KOPT-K1 (cell line): ENCODE measurements at regions not wholly inside any gene's neighbourhood (a gene's known extent, or its start where the extent isn't known, plus 50 kb on each side); places are given as distances from the start of the nearest gene placed in this dataset.

Source experiments
- H3K27ac ChIP-seq: fragments of 200-600 bp; sonication (generic); 2 replicates; pipeline ENCODE4 v1.5.1; 2016; ENCODE audit warnings: antibody characterized with exemption, mild to moderate bottlenecking, low read depth, low read length; ENCODE audit not compliant: poor library complexity, severe bottlenecking
- H3K36me3 ChIP-seq: fragments of 200-600 bp; sonication (generic); 2 replicates; pipeline ENCODE4 v1.5.1; 2017; ENCODE audit warnings: antibody characterized with exemption, mild to moderate bottlenecking, low read length, moderate library complexity; ENCODE audit not compliant: insufficient read depth
- H3K9me3 ChIP-seq: fragments of 200-600 bp; sonication (generic); 2 replicates; pipeline ENCODE4 v1.5.1; 2017; ENCODE audit warnings: antibody characterized with exemption, low read length, mild to moderate bottlenecking; ENCODE audit not compliant: insufficient read depth, poor library complexity, severe bottlenecking

GRCh38 chr12:126114441-126114840 lies 1049.2 kb downstream of the AACS start:
- H3K9me3 ChIP-seq: no peaks in the 10 kb centered on the region
- H3K27ac ChIP-seq: no peak overlapping the region
- H3K36me3 ChIP-seq: no peaks in the 10 kb centered on the region

- no peaks in the 10 kb centered on the region for H3K9me3 ChIP-seq
- no peak overlapping the region for H3K27ac ChIP-seq
- no peaks in the 10 kb centered on the region for H3K36me3 ChIP-seq
Measured at GRCh38 chr12:126117502-126117901, 1052.3 kb downstream of the AACS start.

GRCh38 chr12:126139355-126139754 lies 1074.1 kb downstream of the AACS start:
- H3K36me3 ChIP-seq: no peaks in the 10 kb centered on the region
- no peak overlapping the region for H3K27ac ChIP-seq
- peaks cover 34% of the 10 kb centered on the region for H3K9me3 ChIP-seq

GRCh38 chr12:126144603-126145002 lies 1079.4 kb downstream of the AACS start:
- H3K36me3 ChIP-seq: no peaks in the 10 kb centered on the region
- no peak overlapping the region for H3K27ac ChIP-seq
- peaks cover 9% of the 10 kb centered on the region for H3K9me3 ChIP-seq

GRCh38 chr12:126147321-126147720 lies 1082.1 kb downstream of the AACS start:
- Histone ChIP-seq H3K27ac (no peak overlapping the region), H3K9me3 (no peaks in the 10 kb centered on the region), H3K36me3 (no peaks in the 10 kb centered on the region)

- Histone ChIP-seq H3K36me3 (no peaks in the 10 kb centered on the region), H3K9me3 (no peaks in the 10 kb centered on the region), H3K27ac (no peak overlapping the region)
Measured at GRCh38 chr12:126156806-126157574, 1091.8 kb downstream of the AACS start.

- no peak overlapping the region for H3K27ac ChIP-seq
- no peaks in the 10 kb centered on the region for H3K36me3 ChIP-seq
- no peaks in the 10 kb centered on the region for H3K9me3 ChIP-seq
Measured at GRCh38 chr12:126157575-126157966, 1092.3 kb downstream of the AACS start.

- H3K36me3 ChIP-seq: no peaks in the 10 kb centered on the region
- H3K9me3 ChIP-seq: no peaks in the 10 kb centered on the region
- no peak overlapping the region for H3K27ac ChIP-seq
Measured at GRCh38 chr12:126159139-126159538, 1093.9 kb downstream of the AACS start.

- no peak overlapping the region for H3K27ac ChIP-seq
- no peaks in the 10 kb centered on the region for H3K36me3 ChIP-seq
- H3K9me3 ChIP-seq: no peaks in the 10 kb centered on the region
Measured at GRCh38 chr12:126160912-126161311, 1095.7 kb downstream of the AACS start.

- Histone ChIP-seq H3K27ac (no peak overlapping the region), H3K9me3 (no peaks in the 10 kb centered on the region), H3K36me3 (no peaks in the 10 kb centered on the region)
Measured at GRCh38 chr12:126163984-126164383, 1098.7 kb downstream of the AACS start.

- Histone ChIP-seq H3K27ac (no peak overlapping the region), H3K36me3 (no peaks in the 10 kb centered on the region), H3K9me3 (no peaks in the 10 kb centered on the region)
Measured at GRCh38 chr12:126171937-126172559, 1106.8 kb downstream of the AACS start.

GRCh38 chr12:126182619-126183236 lies 1117.5 kb downstream of the AACS start:
- H3K9me3 ChIP-seq: peaks cover 17% of the 10 kb centered on the region
- no peak overlapping the region for H3K27ac ChIP-seq
- no peaks in the 10 kb centered on the region for H3K36me3 ChIP-seq

GRCh38 chr12:126185025-126185424 lies 1119.8 kb downstream of the AACS start:
- H3K36me3 ChIP-seq: no peaks in the 10 kb centered on the region
- H3K9me3 ChIP-seq: peaks cover 17% of the 10 kb centered on the region

GRCh38 chr12:126189856-126190255 lies 1124.6 kb downstream of the AACS start:
- Histone ChIP-seq H3K9me3 (peaks cover 10% of the 10 kb centered on the region), H3K36me3 (no peaks in the 10 kb centered on the region), H3K27ac (no peak overlapping the region)

More at GRCh38 chr12:126185025-126185424, 1119.8 kb downstream of the AACS start:
- H3K27ac ChIP-seq: no peak overlapping the region

GRCh38 chr12:126191031-126191891 lies 1126.0 kb downstream of the AACS start:
- peaks cover 10% of the 10 kb centered on the region for H3K9me3 ChIP-seq
- no peak overlapping the region for H3K27ac ChIP-seq
- no peaks in the 10 kb centered on the region for H3K36me3 ChIP-seq
